ENCODE measurements at regions not wholly inside any gene's neighbourhood (a gene's known extent, or its start where the extent isn't known, plus 50 kb on each side); places are given as distances from the start of the nearest gene placed in this dataset.

DNA sequence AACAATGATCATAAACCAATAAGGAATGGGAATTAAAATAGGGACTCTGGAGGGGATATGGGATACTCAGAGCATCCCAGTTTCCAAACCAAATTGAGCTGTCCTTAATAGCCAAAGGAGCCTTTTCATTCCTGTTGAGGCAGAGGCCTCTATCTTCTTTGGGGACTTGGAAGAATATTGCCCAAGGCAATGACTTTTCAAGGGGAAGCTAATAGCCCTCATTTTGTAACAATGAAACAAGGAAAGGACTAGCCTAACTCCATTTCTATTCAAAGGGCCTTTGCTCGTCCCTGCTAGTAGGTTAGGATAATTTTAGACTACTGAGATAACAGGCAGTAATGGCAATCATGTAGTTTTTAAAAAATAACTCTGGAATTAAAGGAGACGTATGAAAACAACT, 789.8 kb upstream of the SLITRK5 start:
- DNase-seq (ENCODE audit: low read depth), result no peak
- TF ChIP-seq, protein P1, sequence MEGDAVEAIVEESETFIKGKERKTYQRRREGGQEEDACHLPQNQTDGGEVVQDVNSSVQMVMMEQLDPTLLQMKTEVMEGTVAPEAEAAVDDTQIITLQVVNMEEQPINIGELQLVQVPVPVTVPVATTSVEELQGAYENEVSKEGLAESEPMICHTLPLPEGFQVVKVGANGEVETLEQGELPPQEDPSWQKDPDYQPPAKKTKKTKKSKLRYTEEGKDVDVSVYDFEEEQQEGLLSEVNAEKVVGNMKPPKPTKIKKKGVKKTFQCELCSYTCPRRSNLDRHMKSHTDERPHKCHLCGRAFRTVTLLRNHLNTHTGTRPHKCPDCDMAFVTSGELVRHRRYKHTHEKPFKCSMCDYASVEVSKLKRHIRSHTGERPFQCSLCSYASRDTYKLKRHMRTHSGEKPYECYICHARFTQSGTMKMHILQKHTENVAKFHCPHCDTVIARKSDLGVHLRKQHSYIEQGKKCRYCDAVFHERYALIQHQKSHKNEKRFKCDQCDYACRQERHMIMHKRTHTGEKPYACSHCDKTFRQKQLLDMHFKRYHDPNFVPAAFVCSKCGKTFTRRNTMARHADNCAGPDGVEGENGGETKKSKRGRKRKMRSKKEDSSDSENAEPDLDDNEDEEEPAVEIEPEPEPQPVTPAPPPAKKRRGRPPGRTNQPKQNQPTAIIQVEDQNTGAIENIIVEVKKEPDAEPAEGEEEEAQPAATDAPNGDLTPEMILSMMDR (IDR thresholded peaks at IDR 0.05; ENCODE audit: insufficient read depth, low read depth, low read length, missing control alignments), result no peak
- H3K4me3 ChIP-seq (ENCODE audit: low read depth, low read length), result no peak overlapping the region

DNA sequence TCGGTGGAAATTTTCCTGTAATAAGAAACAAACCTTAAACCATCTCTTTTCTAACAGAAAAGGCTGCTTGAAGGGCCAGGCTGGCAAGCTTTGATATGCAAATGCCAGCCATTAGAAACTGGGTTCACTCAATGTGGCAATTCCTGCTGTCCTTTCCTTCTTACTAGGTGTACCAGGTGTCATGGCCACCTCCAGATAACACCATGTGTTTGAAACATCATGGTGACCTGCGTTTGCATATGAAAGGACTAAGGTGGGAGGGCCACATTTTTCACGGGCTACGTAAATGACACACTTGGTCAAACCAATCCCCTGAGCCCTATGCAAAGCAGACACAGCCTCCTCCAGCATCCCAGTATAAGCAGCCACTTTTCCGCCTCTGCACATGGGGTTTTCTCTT, 789.1 kb upstream of the SLITRK5 start:
- DNase-seq (ENCODE audit: low read depth), result no peak
- TF ChIP-seq, protein P1 (IDR thresholded peaks at IDR 0.05; ENCODE audit: insufficient read depth, low read depth, low read length, missing control alignments), result no peak
- H3K4me3 ChIP-seq (ENCODE audit: low read depth, low read length), result no peak overlapping the region

DNA sequence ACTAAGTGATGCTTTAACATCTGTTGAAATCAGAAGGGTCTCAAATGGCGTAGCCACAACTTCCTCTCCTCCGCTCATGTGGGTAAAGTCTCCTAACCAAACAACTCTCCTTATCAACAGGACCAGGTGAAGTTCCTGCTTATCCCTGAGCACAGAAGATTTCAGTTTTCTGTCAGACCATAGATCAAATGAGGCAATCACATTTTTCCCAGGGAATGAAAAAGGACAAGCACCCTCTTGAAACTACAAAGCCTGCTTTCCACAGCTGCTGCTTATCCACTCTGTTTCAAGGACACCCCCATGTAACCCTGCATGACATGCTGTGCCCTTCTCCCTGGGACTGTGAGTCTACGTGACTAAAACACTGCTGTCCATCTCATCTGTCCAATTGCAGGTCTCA, 788.3 kb upstream of the SLITRK5 start:
- DNase-seq (ENCODE audit: low read depth), result no peak
- TF ChIP-seq, protein P1 (IDR thresholded peaks at IDR 0.05; ENCODE audit: insufficient read depth, low read depth, low read length, missing control alignments), result no peak
- no peak overlapping the region for H3K4me3 ChIP-seq (ENCODE audit: low read depth, low read length)

DNA sequence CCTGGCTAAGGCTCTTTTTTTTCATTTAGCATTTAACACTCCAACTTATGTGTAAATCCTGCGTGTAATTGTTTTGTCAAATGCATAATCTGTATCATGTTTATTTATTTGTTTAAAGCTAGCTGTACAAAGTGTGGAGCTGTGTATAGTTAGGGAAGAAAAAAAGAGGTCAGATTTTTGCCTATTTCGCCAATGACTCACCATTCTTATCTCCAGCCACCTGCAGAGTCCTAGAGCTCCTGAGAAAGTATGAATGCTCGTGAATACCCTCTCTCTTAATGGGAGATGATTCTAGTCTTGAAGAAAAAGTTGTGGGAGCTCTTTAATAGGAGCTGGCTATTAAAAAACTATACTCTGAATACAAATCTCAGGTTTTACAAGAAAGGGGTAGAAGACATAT, 778.8 kb upstream of the SLITRK5 start:
- no peak overlapping the region for H3K4me3 ChIP-seq (ENCODE audit: low read depth, low read length)
- TF ChIP-seq, protein P1 (IDR thresholded peaks at IDR 0.05; ENCODE audit: insufficient read depth, low read depth, low read length, missing control alignments), result no peak
- DNase-seq (ENCODE audit: low read depth), result no peak

DNA sequence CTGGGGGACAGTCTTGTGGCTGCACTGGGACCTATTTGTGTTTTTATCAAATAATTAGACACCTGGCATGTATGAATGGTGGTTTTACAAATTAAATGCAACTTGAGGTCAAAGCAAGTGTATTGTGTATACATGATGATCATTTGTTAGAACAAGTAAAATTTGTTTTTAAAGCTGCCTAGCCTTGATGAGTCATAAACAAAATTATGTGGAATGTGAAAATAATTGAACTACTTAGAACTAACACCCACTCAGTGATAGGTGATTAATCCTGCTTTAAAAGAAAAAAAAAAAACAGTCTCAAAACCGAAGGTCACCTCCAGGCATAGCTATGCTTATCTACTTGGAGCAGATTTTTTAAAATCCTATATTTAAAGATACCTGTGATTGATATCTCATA, 770.3 kb upstream of the SLITRK5 start:
- TF ChIP-seq, protein P1 (IDR thresholded peaks at IDR 0.05; ENCODE audit: insufficient read depth, low read depth, low read length, missing control alignments), result no peak
- no peak overlapping the region for H3K4me3 ChIP-seq (ENCODE audit: low read depth, low read length)
- no peak for DNase-seq (ENCODE audit: low read depth)

DNA sequence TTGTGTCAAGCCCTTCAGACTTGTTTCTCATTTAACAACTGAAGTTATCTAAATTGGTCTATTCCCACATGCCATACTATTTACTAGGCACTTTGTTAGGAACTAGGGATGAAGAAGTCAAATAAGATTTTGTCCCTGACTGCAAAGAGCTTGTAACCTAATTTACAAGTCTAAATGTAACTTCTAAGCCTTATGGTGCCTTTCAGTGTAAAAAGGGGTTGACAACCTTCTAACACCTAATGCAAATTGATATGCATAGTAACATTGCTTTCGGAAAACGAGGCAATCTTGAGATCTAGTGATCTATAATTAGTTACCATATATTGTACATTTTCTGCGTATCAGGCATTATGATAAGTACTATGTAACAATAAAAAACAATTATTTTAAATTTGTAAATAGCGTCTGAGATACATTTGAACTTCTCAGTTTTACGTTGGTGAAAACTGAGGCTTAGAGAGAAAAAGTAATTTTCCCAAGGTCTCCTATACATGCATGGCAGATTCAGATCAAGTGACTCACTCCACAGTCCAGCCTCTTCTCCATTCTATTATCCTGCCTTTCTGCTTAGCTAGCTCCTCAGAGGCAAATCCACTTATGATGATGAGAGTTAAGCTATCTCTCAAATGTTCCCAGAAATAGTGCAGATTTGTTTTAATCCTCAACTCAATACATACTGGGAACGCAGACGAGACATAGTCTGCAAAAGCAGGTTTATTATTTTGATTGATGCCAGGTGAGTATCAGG, 764.9 kb upstream of the SLITRK5 start:
- no peak for DNase-seq (ENCODE audit: low read depth)
- H3K4me3 ChIP-seq (ENCODE audit: low read depth, low read length), result no peak overlapping the region
- TF ChIP-seq, protein P1 (IDR thresholded peaks at IDR 0.05; ENCODE audit: insufficient read depth, low read depth, low read length, missing control alignments), result no peak

DNA sequence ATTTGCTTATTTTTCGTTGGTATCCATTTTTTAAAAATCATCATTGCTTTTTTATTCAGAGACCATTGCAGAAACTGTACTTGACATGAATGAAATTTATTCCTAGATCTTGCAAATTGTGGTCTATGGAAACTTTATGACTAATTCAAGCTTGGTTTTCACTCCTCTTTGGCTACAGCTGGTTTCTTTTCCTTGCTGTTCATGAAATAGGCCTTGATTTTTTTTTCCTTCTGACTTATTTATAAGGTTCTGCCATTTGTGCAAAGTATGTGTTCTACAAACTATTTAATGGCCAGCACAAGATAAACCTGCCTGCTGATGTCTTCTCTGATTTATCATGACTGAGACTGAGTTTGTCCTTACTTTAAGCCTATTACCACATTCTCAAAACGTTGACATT, 764.0 kb upstream of the SLITRK5 start:
- no peak overlapping the region for H3K4me3 ChIP-seq (ENCODE audit: low read depth, low read length)
- TF ChIP-seq, protein P1 (IDR thresholded peaks at IDR 0.05; ENCODE audit: insufficient read depth, low read depth, low read length, missing control alignments), result no peak
- DNase-seq (ENCODE audit: low read depth), result no peak

All from GM12865 (cell line).